HS-5 (cell line): ENCODE measurements at regions not wholly inside any gene's neighbourhood (a gene's known extent, or its start where the extent isn't known, plus 50 kb on each side); places are given as distances from the start of the nearest gene placed in this dataset.

Source experiments
- DNase-seq: peaks from one replicate; pipeline ENCODE4 v3.0.0-alpha.2; 2012; ENCODE audit warnings: low read depth

DNA sequence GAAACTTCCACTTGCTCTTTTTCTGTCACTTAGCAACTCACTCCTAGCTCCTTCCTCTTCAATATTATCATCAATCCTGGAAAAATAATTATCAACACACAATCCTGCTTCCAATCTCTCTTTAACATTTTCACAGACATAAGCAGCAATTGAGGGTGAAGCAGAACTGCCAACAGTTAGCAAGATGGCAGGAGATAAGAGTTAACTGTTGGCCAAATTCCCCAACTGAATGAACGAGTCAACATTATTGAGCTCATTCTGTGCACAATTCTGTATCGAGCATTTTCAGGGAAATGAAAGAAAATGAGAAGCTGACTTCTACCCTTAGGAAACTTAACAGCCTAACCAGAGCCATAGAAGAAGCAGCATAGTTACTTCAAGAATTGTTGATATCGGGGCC is 152.0 kb downstream of the KCNA5 start:
- no peak for DNase-seq

DNA sequence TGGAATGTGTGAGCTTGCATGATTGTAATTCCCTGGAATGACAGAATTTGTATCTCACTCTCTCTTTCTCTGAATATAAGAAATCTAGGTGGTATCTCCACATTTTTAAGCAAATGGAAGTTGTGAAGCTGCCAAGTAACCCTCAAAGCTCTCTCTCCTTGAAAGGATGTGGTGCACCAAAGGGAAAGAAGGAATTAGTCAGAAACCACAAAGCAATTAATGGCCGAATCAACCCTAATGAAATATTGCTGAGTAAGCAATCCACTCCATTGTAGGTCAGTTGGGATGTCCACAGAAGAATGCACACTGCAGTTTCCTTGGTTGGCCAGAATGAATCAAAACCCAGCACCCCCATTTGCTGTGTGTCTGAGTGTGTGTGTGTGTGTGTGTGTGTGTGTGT is 153.5 kb downstream of the KCNA5 start:
- peak; percentile 29 for DNase-seq

DNA sequence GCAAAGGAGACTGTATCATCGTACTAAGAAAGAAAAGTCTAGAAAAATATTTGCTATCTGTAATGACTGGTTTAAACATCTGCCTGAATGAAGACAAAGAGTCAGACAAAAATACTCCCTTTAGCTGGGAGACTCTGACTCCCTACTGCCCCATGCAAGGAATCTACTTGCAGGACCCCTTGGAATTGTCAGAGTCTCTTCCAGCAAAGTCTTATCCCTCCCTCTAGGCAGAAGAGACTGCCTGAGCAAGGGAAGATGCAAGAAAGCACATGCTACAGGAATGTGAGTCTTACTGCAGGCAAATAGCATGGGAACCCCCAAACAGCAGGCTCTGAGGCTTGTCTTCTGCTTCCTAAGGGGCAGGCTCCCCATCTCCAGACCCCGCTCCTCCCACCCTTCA is 154.0 kb downstream of the KCNA5 start:
- DNase-seq, result no peak

DNA sequence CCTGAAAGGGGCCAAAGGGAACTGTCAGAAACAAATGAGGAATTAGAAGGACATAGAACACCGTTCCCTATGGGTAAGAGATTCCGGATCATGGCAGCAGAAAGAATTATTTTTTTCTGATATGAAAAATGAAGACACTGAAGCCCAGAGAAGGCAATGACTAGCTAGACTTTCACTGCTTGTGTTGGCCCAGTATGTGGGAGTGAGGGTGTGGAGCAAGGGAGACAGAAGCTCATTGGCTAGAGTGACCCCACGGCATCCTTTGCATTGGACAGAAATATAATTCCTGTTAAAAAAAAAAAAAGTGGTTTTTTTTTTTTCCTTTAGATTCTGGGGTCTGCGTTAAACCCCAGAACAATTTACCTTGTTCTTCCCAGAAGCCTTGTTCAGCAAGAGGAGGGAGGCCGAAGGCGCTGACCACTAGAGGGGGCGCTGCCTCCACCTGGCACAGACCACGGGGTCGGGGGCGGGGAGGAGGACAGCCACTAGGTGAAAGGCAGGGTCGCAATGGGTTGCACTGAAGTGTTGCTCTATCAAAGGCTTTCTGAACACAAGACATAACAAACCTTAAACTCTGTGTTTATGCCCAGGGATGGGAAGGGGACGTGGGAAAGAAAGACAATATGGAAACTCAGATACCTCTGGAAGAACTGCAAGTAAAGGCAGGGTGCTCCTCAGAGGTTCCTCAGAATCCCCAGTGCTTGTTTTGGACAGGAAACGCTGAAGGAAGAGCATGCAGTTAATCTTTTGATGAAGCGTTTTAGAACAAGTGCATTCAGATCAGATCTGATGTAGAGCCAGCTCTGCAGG is 156.8 kb downstream of the KCNA5 start:
- DNase-seq, result no peak

DNA sequence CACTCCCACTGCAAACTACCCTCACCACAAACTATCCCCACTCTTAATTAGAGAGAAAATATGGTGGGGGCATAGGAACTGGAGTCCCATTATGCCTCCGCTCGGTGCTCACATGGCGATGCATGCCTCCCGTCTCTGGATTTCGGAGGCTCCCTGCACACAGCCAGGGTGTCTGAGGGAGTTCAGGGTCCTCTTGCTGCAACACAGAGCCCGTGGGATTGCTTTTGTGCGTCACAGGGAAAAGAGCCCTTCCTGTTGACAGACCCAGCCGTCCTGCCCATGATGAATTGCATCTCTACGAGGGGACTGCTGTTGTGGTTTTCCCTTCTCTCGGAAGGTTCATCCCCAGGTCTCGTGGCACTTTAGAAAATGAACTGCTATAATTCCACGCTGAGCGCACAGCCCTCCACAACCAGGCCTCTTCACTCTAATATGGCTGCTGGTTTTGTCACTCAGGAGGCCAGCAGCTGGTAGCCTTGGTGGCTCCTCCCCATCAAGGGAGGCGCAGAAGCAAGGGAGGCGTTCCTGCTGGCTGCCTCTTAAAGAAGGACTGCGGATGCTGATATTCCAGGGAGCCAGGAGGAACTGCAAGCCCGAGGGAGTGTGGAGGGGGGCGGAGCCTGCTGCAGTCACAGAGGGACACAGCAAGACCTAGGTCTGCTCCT is 158.0 kb downstream of the KCNA5 start:
- no peak for DNase-seq

DNA sequence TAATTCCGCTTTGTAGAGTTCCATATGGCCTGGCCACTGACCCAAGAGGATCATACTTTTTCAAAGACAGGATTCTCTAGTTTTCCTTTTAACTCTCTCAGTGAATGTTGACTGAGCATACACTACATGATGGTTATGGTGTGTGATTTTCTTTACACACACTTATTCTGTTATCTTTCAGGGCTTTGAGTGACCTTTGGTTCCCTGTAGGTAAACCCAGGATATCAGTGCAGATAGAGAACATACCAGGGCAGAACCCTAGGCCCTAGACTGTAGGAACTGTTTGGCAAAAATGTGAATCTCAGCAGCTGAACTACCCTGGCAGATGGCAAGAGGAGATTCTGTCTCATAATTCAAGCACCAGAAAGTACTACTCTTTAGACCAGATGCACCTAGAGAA is 159.6 kb downstream of the KCNA5 start:
- no peak for DNase-seq

DNA sequence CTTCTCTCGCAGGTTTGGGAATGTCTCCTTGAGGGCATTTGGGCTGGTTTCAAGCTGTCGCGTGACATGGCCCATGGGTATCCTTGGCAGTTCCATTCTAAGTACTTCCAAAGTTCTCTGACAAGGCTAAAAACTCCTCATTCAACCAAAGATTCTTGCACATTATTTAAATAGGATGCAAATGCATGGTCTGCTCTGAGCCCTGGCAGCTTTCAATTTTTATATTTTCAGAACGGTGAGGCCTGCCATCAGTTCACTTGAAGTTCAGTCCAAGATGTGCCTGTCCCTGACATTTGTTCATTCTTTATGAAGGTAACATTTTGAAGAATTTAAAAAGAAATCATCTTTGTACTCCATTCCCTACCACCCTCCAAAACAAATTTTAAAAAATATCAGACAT is 160.0 kb downstream of the KCNA5 start:
- DNase-seq, result no peak

DNA sequence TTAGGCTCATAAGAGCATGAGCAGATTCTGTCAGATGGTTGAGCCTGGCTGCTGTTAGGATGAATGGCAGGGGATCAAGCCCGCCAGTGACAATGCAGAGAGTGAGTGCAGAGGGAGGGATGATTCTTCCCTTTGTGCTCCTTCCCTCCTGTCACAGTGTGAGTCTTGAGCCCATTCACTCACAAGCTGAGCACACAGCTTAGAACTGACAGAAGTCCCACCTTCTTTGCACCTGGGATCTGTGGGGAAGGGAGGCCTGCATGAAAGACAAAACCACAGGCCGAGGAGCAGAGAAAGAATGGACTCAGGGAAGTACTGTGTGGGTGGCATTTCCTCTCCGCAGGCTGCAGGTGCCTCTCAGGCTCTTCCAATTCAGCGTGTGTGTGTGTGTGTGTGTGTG is 160.6 kb downstream of the KCNA5 start:
- no peak for DNase-seq

DNA sequence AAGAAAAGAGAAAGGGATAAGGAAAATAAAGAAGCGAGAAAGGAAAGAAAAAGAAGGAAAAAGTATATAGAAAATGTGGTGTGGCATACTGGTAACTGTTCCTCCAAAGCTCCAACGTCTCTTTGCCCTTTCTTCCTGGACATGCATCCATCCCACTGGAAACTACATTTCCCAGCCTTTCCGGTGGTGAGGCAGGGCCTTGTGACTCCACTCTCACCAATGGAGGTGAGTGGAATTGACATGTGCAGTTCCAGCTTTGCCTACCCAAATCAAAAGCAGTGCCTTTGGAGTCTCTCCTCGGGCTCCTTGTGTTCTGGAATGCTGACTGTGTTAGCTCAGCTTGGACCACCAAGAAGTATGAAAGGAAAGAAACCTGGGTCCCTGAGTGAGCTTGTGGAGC is 161.2 kb downstream of the KCNA5 start:
- DNase-seq, result no peak

DNA sequence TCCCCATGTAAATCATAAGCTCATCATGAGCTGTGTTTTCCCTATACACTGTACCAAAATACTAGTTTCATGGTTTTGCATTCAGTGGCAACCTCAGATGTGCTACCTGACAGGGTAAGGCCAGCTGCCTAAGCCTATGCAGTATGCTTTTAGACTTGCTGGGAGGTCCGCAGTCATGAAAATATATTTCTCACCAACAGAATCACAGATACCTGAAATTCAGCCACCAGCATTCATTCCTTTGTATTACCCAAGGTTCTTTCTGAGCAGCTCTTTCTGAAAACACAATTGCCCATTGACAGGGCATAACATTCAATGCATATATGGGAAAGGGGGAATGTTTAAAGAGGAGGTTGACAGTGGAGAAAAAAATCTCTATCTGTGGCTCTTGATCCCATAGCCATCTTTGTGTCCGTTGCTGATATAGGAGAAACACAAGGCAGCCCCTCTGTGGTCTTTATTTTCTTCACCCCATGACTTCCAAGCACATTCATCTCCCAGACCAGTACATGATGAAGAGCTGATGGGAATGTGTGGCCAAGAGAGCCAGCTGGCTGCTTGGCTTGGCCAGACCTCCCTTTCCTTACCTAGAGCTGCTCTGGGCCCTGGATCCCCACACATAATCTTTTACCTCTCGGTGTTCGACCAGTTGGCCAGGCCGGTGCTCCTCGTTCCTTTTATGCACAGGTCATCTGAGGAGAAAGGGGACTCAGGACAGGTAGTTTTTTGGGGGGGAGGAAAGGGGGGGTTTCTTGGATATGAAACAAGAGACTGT is 162.9 kb downstream of the KCNA5 start:
- no peak for DNase-seq

DNA sequence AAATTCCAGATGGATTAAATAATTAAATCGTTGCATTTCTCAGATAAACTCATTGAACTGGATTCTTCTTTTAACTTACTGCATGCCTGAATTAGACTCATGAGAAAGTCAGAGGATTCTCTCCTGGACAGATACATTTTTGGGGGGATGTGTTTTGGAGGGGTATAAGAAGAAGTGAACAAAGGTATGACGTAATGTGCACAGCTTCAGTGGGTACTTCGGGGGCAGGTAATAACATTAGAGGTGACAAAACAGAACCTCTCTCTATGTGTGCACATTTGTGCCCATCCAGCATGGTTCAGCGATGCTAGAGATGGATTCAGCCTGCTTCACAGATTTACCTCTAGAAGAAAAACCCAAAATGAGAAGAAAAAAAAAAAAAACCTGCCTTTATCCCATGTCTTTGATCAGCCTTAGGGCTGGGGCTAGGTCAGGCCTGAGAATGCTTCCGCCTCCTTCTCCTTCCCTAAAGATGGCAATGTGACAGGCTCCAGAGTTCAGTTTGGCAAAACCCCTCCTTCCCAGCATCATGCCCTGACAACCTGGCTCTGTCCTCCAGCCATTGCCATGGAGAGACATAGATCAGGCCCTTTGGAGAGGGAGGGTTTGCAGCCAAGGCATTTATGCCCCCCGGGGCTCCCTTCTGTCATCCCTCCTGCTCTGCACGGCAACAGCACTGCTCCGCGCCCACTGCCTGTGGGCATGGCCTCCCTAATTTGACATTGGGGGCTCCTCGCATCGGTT is 166.7 kb downstream of the KCNA5 start:
- DNase-seq, result no peak

DNA sequence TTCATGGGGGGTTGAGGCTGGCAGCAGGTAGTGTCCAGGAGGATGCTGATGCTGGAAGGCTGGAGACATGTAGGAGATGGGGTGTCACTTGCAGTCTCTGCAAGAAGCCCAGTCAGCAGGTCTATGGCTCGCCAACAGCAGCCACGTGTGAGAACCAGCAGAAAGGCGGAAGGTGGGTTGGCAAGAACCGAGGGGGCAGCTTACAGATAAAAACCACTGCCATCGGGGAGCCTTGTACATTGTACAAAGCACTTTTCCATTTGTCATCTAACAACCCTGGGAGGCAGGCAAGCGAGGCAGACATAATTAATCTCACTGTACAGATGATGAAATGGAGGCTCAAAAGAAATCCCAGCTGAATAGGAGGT is 167.2 kb downstream of the KCNA5 start:
- no peak for DNase-seq

DNA sequence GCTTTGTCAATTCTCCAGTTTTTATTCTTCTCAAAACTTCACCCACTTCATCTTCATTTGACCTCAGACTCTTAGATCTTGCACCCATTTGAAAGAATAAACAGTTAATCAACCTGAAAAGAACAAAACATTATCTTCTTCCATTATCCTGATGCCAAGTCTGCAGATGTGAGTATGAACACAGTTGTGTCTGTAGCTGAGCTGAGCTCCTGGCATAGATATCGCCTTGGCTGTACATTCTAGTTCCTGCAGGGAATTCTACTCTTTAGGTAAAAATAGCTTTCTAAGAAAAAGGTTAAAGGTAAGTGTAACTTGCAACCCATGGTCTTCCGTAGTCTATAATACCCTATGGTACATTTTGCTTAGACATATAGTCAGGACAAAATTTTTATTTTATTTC is 169.7 kb downstream of the KCNA5 start:
- no peak for DNase-seq

DNA sequence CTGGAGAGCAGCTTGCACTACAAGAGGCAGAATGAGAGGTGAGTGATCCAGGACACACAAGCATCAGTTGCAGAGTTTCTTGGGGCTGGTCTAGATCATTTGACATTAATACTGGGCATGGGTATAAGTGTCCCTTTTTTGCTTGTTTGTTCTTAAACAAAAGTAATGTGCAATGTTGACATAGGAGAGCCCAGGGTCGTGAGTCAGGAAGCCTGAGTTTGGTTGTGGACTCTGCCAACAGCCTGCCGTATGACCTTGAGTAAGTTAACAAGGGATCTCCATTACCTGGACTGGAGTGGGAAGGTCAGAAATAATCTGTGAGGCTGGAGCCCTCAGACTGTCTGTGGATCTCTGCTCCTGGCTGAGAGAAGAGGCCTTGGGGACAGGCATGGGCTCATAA is 170.3 kb downstream of the KCNA5 start:
- DNase-seq, result no peak

DNA sequence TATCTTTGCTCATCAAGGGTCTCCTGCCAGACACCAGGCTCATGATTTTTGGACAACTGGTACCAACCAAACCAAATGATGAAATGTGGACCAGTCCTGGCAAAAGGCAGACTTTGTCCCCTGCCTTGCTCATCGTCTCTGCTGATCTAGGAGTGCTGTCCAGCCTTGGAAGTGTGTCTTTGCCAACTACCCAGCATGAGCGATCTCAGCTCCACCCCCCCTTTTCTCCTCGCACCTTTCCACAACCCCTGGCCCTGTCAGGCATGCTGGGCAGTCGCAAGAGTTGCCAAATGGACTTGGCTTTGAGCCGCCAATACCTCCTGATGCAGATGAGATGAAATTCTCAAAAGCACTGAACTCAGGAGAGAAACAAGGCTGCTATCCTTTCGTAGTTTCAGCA is 174.3 kb downstream of the KCNA5 start:
- no peak for DNase-seq

DNA sequence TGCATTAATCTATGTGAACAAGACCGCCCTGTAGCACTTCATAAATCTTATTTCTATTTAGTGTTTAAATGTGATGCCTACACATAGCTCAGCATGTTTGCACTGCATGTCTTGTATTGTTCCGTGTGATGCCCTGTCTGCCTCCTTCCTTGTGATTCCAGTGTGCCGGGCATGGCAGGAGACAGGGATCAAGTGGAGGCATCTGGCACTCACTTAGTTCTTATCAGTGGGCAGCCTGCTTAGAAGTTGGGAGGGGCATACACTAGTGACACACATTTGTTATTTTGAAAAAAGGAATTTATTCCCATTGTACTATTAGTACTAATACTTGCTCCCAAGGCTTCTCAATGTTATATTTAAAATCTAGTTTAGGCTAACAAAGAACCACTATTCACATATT is 176.4 kb downstream of the KCNA5 start:
- DNase-seq, result no peak

DNA sequence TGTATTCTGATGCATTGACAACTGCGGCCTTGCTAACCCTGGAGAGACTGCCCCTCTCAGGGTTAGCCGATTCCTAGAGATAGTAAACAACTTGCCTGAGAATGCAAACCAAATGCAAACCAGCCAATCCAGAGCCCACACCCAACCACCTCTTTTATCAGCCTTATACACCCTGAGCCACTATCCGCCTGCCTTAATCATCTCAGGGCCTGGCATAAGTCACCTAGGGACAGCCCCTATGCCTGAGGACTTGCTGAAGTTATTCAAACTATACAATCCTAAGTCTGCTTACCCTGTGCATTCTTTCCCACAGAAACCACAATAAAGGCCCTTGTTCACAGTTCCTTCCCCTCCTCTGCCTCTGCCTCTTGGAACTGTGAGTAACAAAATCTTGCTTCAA is 177.2 kb downstream of the KCNA5 start:
- DNase-seq, result no peak

DNA sequence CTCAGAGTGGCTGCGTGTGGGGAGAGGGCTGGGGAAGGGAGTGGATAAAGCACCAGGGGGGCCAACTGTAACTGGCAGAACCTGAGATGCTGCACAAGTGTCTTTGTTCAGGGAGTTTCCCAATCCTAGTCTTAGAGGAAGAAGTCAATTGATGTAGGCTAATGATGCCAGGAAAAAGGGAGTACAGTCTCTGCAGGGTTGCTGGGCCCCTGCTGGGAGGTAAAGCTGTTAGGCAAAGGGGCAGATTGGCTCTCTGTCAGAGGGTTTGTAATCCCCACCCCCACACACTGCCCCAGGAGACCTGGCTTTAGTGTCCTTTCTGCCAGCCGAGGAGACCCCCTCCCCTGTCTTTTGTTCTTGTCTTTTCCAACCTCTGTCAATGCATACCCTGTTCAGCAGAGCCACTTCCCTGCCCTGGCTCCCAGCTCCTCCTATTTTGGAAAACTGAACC is 178.4 kb downstream of the KCNA5 start:
- no peak for DNase-seq

DNA sequence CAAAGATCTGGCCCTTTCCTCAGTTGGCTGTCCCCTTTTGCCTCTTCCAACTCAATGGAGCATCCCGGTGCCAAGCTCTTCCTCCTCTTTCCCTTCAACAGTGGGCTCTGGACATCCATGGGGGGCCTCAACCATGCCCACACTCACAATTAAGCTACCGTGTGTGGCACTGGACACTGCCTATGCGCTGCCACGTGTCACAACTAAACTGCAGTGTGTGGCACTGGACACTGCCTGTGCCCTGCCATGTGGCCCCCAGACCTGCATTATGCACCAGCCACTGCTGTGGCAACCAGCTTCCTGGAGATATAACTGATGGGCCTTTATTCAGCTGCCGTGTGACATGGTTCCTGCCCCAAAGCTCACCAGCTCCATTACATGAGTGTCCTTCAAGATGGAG is 179.1 kb downstream of the KCNA5 start:
- DNase-seq, result no peak

DNA sequence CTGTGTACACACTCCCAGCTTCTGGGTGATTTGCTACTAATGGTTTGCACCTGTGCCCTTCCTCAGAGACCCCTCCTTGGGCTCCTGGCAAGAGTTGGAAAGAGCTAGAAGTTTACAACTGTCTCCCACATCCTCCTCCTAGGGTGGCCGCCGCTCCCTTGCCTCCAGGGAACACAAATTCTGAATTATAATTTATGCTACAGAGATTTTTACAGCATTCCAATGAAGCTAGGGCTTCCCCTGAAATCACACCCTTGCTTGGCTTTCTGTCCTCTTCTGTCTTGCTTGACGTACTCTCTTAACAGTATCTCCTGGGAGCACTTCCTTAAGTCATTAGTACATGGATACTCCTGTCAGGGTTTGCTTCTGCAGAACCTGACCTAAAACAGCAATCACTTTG is 180.2 kb downstream of the KCNA5 start:
- no peak for DNase-seq

DNA sequence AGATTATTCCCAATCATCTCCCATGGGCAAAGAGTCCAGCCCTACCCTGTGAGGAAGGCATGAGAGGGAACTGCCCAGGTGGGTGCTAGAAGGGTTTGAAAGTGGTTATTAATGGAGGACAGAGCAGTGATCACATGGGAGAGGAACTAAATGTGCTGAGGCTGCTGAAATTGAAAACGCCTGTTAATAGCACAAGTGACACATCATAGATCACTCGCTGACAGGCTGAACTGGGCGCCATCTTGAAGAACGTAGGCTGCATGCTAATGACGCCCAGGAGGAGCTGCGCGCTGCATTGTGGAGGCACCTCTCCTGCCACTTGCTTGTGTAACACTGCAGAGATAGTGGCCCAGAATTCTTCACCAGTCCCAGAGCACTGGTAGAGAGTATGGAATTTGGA is 182.9 kb downstream of the KCNA5 start:
- no peak for DNase-seq

DNA sequence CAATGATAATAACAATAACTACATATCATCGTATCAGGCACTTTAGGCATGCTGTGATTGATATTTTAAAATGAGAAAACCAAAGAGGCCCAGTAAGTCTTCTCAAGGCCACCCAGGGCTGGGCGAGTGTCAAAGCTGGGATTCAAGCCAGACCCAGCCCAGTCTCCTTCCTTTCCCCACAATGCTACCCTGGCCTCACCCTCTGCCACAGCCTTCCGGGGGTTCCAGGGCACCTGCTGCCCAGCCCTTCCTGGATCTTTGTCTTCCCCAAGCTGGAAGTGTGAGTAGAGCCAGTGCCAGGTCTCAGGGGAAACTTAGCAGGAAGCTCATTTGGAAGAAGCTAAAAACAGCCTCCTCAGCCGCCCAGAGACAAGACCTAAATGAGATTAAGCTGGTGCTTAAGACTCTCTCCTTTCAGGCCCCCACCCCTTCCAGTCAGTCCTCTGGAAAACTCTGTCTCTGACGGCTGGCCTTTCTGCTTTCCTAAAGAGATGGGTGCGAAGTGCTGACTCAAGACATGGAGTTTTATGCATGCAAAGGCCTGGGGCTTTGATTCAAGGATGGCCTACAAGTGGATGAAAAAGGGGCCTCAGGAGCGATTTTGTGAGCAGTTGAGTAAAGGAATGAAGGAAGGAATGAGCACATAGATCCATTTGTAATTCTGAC is 184.2 kb downstream of the KCNA5 start:
- no peak for DNase-seq
